ENCODE measurements at regions not wholly inside any gene's neighbourhood (a gene's known extent, or its start where the extent isn't known, plus 50 kb on each side); places are given as distances from the start of the nearest gene placed in this dataset.

GRCh38 chr9:555493-555892 lies 286.0 kb upstream of the DMRT1 start:
- Histone ChIP-seq H3K27ac (ENCODE audit: extremely low read depth, low read depth, low read length) (no peak overlapping the region), H3K36me3 (ENCODE audit: control insufficient read depth in 2 of 2, insufficient read depth in 1 of 2, low read length in 2 of 2) (no peaks in the 10 kb centered on the region), H3K9me3 (ENCODE audit: control insufficient read depth, insufficient read depth, low read depth, low read length) (no peaks in the 10 kb centered on the region), H3K4me1 (ENCODE audit: control insufficient read depth, insufficient read depth, low read length) (no peaks in the 10 kb centered on the region), H3K4me3 (ENCODE audit: low read depth, low read length) (no peak overlapping the region)
- ChIA-PET POLR2A (no interaction called here), CTCF (no interaction called here)
- TF ChIP-seq BCL6B (tag by site-specific recombination; IDR thresholded peaks at IDR 0.05): no peak
- TF ChIP-seq ZNF138 (tag by site-specific recombination; IDR thresholded peaks at IDR 0.05; ENCODE audit: borderline replicate concordance): no peak
- TF ChIP-seq ZNF169 (tag by site-specific recombination; IDR thresholded peaks at IDR 0.05): no peak
- TF ChIP-seq MEIS1 (CRISPR knock-in tag; IDR thresholded peaks at IDR 0.05; ENCODE audit: borderline replicate concordance): no peak
- TF ChIP-seq ZNF777 (tag by site-specific recombination; IDR thresholded peaks at IDR 0.05; ENCODE audit: borderline replicate concordance): no peak
- no peak for TF ChIP-seq ZNF561 (tag by site-specific recombination; IDR thresholded peaks at IDR 0.05; ENCODE audit: borderline replicate concordance)
- TF ChIP-seq ZNF530 (tag by site-specific recombination; IDR thresholded peaks at IDR 0.05; ENCODE audit: low read depth): no peak
- TF ChIP-seq ZFP41 (tag by site-specific recombination; IDR thresholded peaks at IDR 0.05; ENCODE audit: borderline replicate concordance): no peak
- TF ChIP-seq PRDM10 (tag by site-specific recombination; IDR thresholded peaks at IDR 0.05): no peak
- TF ChIP-seq ZNF645 (tag by site-specific recombination; IDR thresholded peaks at IDR 0.05): no peak
- no peak for TF ChIP-seq ZNF2 (tag by site-specific recombination; IDR thresholded peaks at IDR 0.05)

GRCh38 chr9:556199-556598 lies 285.3 kb upstream of the DMRT1 start:
- H3K27ac ChIP-seq (ENCODE audit: extremely low read depth, low read depth, low read length): no peak overlapping the region
- peaks cover 1% of the 10 kb centered on the region; the same call in 1 of the 2 replicates for H3K4me1 ChIP-seq (ENCODE audit: control insufficient read depth, insufficient read depth, low read length)
- TF ChIP-seq ZNF169 (tag by site-specific recombination; IDR thresholded peaks at IDR 0.05): no peak
- no peak for TF ChIP-seq ZNF324 (tag by site-specific recombination; IDR thresholded peaks at IDR 0.05)
- no peak for TF ChIP-seq SP7 (tag by site-specific recombination; IDR thresholded peaks at IDR 0.05)
- TF ChIP-seq ZNF23 (tag by site-specific recombination; IDR thresholded peaks at IDR 0.05; ENCODE audit: borderline replicate concordance): no peak
- no peak for TF ChIP-seq ZNF404 (tag by site-specific recombination; IDR thresholded peaks at IDR 0.05)
- TF ChIP-seq ZNF558 (tag by site-specific recombination; IDR thresholded peaks at IDR 0.05): no peak
- no peak for TF ChIP-seq ZNF830 (tag by site-specific recombination; IDR thresholded peaks at IDR 0.05; ENCODE audit: low read depth)
- TF ChIP-seq ZBTB11 (tag by site-specific recombination; conservative IDR thresholded peaks at IDR 0.05; ENCODE audit: low read depth): no peak
- H3K9me3 ChIP-seq (ENCODE audit: control insufficient read depth, insufficient read depth, low read depth, low read length): no peaks in the 10 kb centered on the region
- CTCF ChIA-PET: interaction anchor here (0.8 kb wide), 1 partner anchor 62 kb away, joined by 3 read pairs; no protein-coding TSS in a partner anchor
- no peak overlapping the region for H3K4me3 ChIP-seq (ENCODE audit: low read depth, low read length)
- POLR2A ChIA-PET: no interaction called here
- no peaks in the 10 kb centered on the region for H3K36me3 ChIP-seq (ENCODE audit: control insufficient read depth in 2 of 2, insufficient read depth in 1 of 2, low read length in 2 of 2)

Data from HEK293 (cell line).